D341Med (cell line): ENCODE measurements at regions not wholly inside any gene's neighbourhood (a gene's known extent, or its start where the extent isn't known, plus 50 kb on each side); places are given as distances from the start of the nearest gene placed in this dataset.

Source experiments
- DNase-seq: peaks from one replicate; pipeline ENCODE4 v3.0.0; 2012; ENCODE audit warnings: low spot score

GRCh38 chr5:93929131-93929530, 187.7 kb upstream of the POU5F2 start:
- DNase-seq = no peak

GRCh38 chr5:93926831-93927620, 185.6 kb upstream of the POU5F2 start:
- no peak for DNase-seq

- no peak for DNase-seq
These were observed 183.9 kb upstream of the POU5F2 start for GRCh38 chr5:93925321-93925720.

GRCh38 chr5:93924628-93925027, 183.2 kb upstream of the POU5F2 start:
- no peak for DNase-seq

GRCh38 chr5:93922551-93922950, 181.2 kb upstream of the POU5F2 start:
- no peak for DNase-seq

- no peak for DNase-seq
These were observed 179.6 kb upstream of the POU5F2 start for GRCh38 chr5:93921001-93921400.

- no peak for DNase-seq
These were observed 175.5 kb upstream of the POU5F2 start for GRCh38 chr5:93916872-93917271.

GRCh38 chr5:93915142-93915553, 173.7 kb upstream of the POU5F2 start:
- DNase-seq = no peak

- no peak for DNase-seq
These were observed 170.2 kb upstream of the POU5F2 start for GRCh38 chr5:93911609-93912008.

- no peak for DNase-seq
These were observed 168.0 kb upstream of the POU5F2 start for GRCh38 chr5:93909356-93909755.

GRCh38 chr5:93904917-93905316, 163.5 kb upstream of the POU5F2 start:
- DNase-seq = no peak

- DNase-seq = no peak
These were observed 160.9 kb upstream of the POU5F2 start for GRCh38 chr5:93902288-93902687.

- no peak for DNase-seq
These were observed 157.7 kb upstream of the POU5F2 start for GRCh38 chr5:93899026-93899600.

- no peak for DNase-seq
These were observed 153.4 kb upstream of the POU5F2 start for GRCh38 chr5:93894601-93895354.

GRCh38 chr5:93893075-93893474, 151.7 kb upstream of the POU5F2 start:
- no peak for DNase-seq

- no peak for DNase-seq
These were observed 151.1 kb upstream of the POU5F2 start for GRCh38 chr5:93892481-93892880.

- no peak for DNase-seq
These were observed 150.4 kb upstream of the POU5F2 start for GRCh38 chr5:93891491-93892480.

GRCh38 chr5:93890657-93891056, 149.3 kb upstream of the POU5F2 start:
- no peak for DNase-seq

GRCh38 chr5:93887678-93888077, 146.3 kb upstream of the POU5F2 start:
- no peak for DNase-seq

GRCh38 chr5:93886917-93887361, 145.5 kb upstream of the POU5F2 start:
- no peak for DNase-seq

- no peak for DNase-seq
These were observed 144.9 kb upstream of the POU5F2 start for GRCh38 chr5:93886098-93886806.
